ENCODE measurements at regions not wholly inside any gene's neighbourhood (a gene's known extent, or its start where the extent isn't known, plus 50 kb on each side); places are given as distances from the start of the nearest gene placed in this dataset.

GRCh38 chr6:27158316-27158643 lies 89.2 kb upstream of the PRSS16 start:
- TF ChIP-seq CTCF (IDR thresholded peaks at IDR 0.05): no peak
- TF ChIP-seq TP53 (CRISPR knock-in tag; IDR thresholded peaks at IDR 0.05): no peak

Measured in WTC11 (cell line).